ENCODE measurements at regions not wholly inside any gene's neighbourhood (a gene's known extent, or its start where the extent isn't known, plus 50 kb on each side); places are given as distances from the start of the nearest gene placed in this dataset.

DNA sequence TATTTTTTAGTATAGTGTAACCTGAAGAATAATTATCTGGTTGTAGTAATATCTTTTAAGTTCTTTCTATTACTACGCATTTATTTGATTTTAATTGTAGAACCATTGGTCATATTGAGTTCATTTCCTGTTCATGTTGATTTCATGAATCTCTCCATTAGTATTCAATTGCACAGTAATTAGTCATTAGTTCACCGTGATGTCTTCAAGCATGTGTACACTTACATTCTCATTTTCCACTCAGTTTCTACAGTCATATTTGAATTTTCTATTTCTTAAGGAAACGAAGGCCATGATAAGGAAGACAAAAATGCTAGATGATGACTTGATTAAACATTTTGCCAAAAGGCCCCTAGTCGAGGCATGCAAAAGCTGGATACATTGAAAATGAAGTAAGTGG, 333.7 kb upstream of the FANCL start:
- no peak overlapping the region for H3K4me3 Mint-ChIP-seq
- H3K36me3 Mint-ChIP-seq: no peaks in the 10 kb centered on the region
- DNase-seq: no peak
- no peaks in the 10 kb centered on the region for H3K9me3 Mint-ChIP-seq
- intact Hi-C loops (cut with micrococcal nuclease): loop anchor here (5.0 kb wide), 1 partner anchor 1977 kb away; the partner anchor contains the start of gene BCL11A
- ChIA-PET CTCF (no interaction called here), POLR2A (no interaction called here)
- H3K4me1 Mint-ChIP-seq (ENCODE audit: low read depth): no peaks in the 10 kb centered on the region
- H3K27ac Mint-ChIP-seq: no peak overlapping the region
- H3K27me3 Mint-ChIP-seq: peaks cover 4% of the 10 kb centered on the region

DNA sequence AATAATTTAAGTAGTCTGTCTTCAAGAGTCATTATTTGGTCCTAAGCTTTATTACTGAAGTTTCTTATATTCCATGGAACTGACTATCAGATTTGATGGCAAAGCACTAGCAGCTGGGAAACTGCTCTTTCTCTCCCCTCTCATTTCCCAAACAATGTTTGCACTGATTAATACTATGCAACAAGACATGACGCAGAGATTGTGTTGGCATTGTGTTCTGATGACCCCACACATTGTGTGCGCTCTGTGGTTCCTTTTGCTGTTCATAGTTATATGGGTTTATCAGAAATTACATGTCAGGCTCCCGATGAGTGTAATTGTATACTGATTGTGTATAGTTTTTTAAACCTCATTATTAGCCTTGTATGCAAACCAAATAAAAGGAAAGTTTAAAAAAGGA, 331.6 kb upstream of the FANCL start:
- H3K27ac Mint-ChIP-seq: no peak overlapping the region
- CTCF ChIA-PET: no interaction called here
- peaks cover 4% of the 10 kb centered on the region for H3K27me3 Mint-ChIP-seq
- no peak overlapping the region for H3K4me3 Mint-ChIP-seq
- intact Hi-C loops (cut with micrococcal nuclease): loop anchor here (5.0 kb wide), 1 partner anchor 1980 kb away; the partner anchor contains the start of gene BCL11A
- no peaks in the 10 kb centered on the region for H3K4me1 Mint-ChIP-seq (ENCODE audit: low read depth)
- H3K36me3 Mint-ChIP-seq: no peaks in the 10 kb centered on the region
- H3K9me3 Mint-ChIP-seq: no peaks in the 10 kb centered on the region
- POLR2A ChIA-PET: interaction anchor here (0.6 kb wide), 1 partner anchor 18 kb away, joined by 4 read pairs; no protein-coding TSS in a partner anchor
- DNase-seq: no peak

DNA sequence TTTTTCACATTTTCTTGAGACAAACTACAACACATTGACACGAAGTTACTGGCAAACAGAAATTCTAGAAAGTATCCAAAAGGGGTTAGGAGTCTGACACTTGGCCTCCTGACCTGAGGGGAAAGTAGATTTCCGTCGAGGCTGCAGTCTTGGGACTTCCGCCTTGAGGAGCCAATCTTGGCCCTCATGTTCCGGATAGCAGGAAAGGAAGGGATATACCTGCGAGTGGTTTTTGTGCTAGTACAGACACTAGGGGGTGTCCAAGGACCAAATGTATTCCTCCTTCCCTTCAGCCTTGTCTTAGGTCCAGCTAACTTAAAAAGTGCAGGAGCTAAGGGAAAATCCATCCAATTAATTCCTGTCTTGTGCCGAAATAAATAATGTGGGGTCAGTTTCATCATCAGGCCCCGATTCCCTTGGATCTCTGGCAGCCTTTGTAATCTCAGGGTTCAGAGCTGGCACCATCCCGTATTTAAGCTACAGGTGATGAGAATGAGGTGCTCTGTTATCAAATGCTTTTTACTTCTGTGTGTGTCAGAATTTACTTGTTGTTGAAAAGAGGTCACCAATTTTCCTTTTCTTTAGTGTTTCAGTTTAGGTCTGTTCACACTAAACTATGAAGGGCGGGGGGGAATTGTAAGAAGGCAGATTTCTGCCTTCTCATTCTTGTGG, 330.2 kb upstream of the FANCL start:
- Mint-ChIP-seq H3K4me3 (no peak overlapping the region), H3K4me1 (ENCODE audit: low read depth) (no peaks in the 10 kb centered on the region), H3K27ac (no peak overlapping the region), H3K36me3 (no peaks in the 10 kb centered on the region), H3K27me3 (no peaks in the 10 kb centered on the region), H3K9me3 (no peaks in the 10 kb centered on the region)
- ChIA-PET POLR2A (no interaction called here), CTCF (interaction anchor here (0.8 to 1.6 kb wide), 2 partner anchors 19 to 97 kb away, joined by 3 to 4 read pairs; no protein-coding TSS in a partner anchor)
- no peak for DNase-seq
- intact Hi-C loops (cut with micrococcal nuclease): loop anchor here (5.0 kb wide), 1 partner anchor 1981 kb away; the partner anchor contains the start of gene BCL11A

DNA sequence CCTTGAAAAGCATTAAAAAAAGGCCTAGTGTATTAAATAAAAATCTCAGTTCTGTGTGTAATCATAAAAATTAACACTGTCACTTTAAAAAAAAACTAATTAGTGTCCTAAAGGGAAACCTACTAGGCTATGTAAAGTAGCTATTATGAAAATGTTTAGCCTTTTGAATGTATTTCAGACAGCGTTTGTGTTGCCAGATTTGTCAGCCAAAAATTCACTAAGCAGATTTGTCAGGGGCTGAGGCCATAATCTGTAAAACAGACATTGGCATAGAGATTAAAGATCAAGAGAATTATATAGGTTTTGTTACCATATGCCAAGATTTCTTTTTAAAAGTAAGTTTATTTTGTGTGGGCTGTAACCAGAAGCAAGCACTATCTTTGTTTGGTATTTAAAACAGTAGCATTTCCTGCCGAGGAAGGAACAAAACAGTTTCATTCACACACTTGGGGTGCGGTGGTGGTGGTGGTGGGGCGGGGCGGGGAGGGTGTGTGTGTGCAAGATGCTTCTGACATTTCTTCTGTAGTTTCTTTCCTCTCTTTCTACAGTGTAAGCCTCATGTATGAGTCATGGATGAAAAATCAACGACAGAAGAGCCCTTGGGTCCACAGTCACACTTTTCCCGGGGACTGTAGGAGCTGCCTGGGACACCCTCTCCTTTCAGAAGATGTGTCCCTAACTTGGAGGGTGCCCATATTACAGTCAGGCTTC, 328.5 kb upstream of the FANCL start:
- no peaks in the 10 kb centered on the region for H3K9me3 Mint-ChIP-seq
- no peaks in the 10 kb centered on the region for H3K4me1 Mint-ChIP-seq (ENCODE audit: low read depth)
- peak; percentile 22 for DNase-seq
- H3K27ac Mint-ChIP-seq: no peak overlapping the region
- H3K36me3 Mint-ChIP-seq: no peaks in the 10 kb centered on the region
- intact Hi-C loops (cut with micrococcal nuclease): loop anchor here (5.0 kb wide), 1 partner anchor 1983 kb away; the partner anchor contains the start of gene BCL11A
- CTCF ChIA-PET: no interaction called here
- peaks cover 2% of the 10 kb centered on the region for H3K27me3 Mint-ChIP-seq
- POLR2A ChIA-PET: interaction anchor here (0.6 kb wide), 1 partner anchor 98 kb away, joined by 4 read pairs; no protein-coding TSS in a partner anchor
- H3K4me3 Mint-ChIP-seq: no peak overlapping the region

DNA sequence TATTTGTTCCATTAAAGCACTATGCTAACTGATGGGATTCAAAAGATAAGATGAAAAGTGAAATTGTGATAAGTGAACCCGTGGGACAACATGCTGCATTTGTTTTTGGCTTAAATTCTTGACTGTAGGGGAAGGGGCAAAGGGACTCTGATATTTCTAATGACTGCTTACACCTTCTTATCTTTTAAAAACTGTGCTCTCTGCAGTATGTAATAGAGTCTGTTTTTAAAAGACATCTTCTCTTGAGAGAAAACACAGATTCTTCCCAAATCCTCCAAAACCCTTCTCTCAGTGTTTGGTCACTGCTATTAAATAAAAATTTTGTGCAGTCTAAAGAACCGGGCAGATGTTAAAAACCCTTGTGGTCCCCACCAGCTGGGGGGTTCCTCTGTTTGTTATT, 327.8 kb upstream of the FANCL start:
- H3K36me3 Mint-ChIP-seq: no peaks in the 10 kb centered on the region
- intact Hi-C loops (cut with micrococcal nuclease): no loop called here
- no peak for DNase-seq
- no peak overlapping the region for H3K27ac Mint-ChIP-seq
- H3K9me3 Mint-ChIP-seq: no peaks in the 10 kb centered on the region
- peaks cover 2% of the 10 kb centered on the region for H3K27me3 Mint-ChIP-seq
- CTCF ChIA-PET: no interaction called here
- H3K4me1 Mint-ChIP-seq (ENCODE audit: low read depth): no peaks in the 10 kb centered on the region
- POLR2A ChIA-PET: interaction anchor here (0.6 kb wide), 1 partner anchor 99 kb away, joined by 4 read pairs; no protein-coding TSS in a partner anchor
- no peak overlapping the region for H3K4me3 Mint-ChIP-seq

DNA sequence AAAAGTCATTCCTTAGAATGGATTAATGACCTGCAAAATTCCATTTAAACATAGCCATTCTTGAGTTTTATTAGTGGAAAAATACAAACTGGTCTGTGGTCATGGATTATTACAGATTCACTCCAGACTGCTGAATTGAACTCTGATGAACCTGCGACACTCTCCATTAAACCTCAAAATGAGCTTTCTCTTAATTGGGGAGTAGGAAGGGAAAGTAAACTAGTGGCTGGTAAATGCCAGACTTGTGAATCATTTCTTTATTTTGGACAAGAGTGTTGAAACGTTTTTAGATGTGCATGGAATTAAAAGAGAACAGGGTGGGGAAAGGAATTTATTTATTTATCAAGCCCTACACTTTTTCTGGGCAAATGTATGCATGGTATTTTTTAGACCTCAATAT, 321.2 kb upstream of the FANCL start:
- Mint-ChIP-seq H3K9me3 (no peaks in the 10 kb centered on the region), H3K36me3 (no peaks in the 10 kb centered on the region), H3K4me1 (ENCODE audit: low read depth) (no peaks in the 10 kb centered on the region), H3K4me3 (no peak overlapping the region), H3K27me3 (peaks cover 2% of the 10 kb centered on the region), H3K27ac (no peak overlapping the region)
- POLR2A ChIA-PET: no interaction called here
- intact Hi-C loops (cut with micrococcal nuclease): no loop called here
- CTCF ChIA-PET: no interaction called here
- DNase-seq: no peak

DNA sequence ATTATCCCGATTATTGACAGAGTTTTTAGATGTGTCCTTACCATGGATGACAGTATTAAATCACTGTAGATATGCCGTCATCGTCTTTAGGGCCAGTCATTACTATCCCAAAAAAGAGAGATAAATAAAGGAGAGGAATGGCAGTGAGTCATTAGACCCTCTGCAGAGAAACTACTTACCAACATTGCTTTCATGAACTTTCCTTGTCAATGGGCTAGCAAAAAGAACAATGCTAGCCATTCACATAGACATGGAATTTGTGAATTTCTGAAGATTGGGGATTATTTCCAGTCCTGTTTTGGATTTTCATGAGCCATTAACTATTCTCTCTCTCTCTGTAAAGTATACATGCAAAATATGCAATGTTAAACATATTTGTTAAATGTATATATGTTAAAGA, 319.4 kb upstream of the FANCL start:
- peaks cover 2% of the 10 kb centered on the region for H3K27me3 Mint-ChIP-seq

DNA sequence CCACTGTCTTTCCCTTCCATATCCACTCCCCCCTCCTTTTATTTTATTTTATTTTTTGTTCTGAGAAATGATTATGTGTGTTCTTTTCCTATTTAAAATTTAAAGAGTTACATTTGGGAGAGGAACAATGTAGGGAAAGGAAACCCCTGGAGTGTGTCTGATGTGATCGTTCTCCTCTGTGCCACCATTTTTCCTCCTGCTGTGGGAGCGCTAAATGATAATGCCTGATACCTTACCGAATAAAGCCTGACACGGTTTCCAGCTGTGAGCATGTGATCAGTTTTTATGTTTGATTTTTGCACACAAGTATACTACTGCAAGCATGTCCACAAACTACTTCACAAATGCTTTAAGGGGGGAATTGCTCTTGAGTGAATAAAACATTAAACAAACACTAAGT, 317.8 kb upstream of the FANCL start:
- no peak for DNase-seq
- Mint-ChIP-seq H3K27me3 (no peaks in the 10 kb centered on the region), H3K4me1 (ENCODE audit: low read depth) (no peaks in the 10 kb centered on the region), H3K9me3 (no peaks in the 10 kb centered on the region), H3K27ac (no peak overlapping the region), H3K36me3 (no peaks in the 10 kb centered on the region), H3K4me3 (no peak overlapping the region)
- POLR2A ChIA-PET: no interaction called here
- intact Hi-C loops (cut with micrococcal nuclease): no loop called here
- CTCF ChIA-PET: no interaction called here

More for the DNA sequence above, 319.4 kb upstream of the FANCL start:
- intact Hi-C loops (cut with micrococcal nuclease): no loop called here
- Mint-ChIP-seq H3K36me3 (no peaks in the 10 kb centered on the region), H3K4me3 (no peak overlapping the region), H3K27ac (no peak overlapping the region), H3K4me1 (ENCODE audit: low read depth) (no peaks in the 10 kb centered on the region), H3K9me3 (no peaks in the 10 kb centered on the region)
- POLR2A ChIA-PET: no interaction called here
- CTCF ChIA-PET: no interaction called here
- DNase-seq: no peak

DNA sequence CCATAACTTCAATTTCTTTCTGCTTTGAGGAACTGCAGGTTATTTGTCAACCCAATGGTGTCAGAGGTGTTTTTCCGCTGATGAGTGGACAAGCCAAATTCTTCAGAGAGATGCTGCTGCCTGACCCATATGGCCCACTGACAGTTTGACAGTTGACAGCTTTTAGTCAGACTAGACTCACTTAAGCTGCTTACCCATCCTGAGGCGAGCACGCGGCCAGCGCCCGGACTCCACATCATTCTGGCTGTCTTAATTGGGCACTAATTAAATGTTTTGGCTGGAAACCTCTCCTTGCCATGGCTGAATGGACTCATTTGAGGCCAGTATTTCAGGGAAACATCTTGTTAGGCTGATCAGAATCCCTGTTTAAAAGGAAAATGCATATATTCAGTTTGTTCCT, 316.1 kb upstream of the FANCL start:
- H3K4me3 Mint-ChIP-seq: no peak overlapping the region
- no peak overlapping the region for H3K27ac Mint-ChIP-seq
- H3K36me3 Mint-ChIP-seq: no peaks in the 10 kb centered on the region
- DNase-seq: no peak
- ChIA-PET POLR2A (no interaction called here), CTCF (no interaction called here)
- H3K27me3 Mint-ChIP-seq: no peaks in the 10 kb centered on the region
- H3K4me1 Mint-ChIP-seq (ENCODE audit: low read depth): no peaks in the 10 kb centered on the region
- no peaks in the 10 kb centered on the region for H3K9me3 Mint-ChIP-seq
- intact Hi-C loops (cut with micrococcal nuclease): no loop called here

DNA sequence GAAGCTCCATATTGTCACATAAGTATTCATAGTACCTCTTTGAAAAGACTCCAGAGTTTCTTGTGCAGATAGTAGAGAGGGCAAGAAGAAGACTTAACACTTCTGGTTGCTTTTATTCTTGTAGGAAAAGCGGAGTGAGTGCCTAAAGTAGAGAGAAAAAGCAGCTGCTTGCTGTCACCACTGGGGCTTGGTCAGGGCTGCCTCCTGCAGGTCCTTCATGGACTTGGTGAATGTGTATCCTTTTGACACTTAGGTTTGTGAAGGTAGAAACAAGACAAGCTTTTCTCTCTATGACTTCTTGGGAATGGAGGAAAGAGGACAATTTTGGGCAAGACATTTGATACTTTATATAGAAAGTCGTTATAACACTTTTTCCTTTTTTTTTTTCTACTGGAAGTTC, 312.8 kb upstream of the FANCL start:
- ChIA-PET CTCF (interaction anchor here (0.6 to 1.1 kb wide), 3 partner anchors 10 to 833 kb away, joined by 3 read pairs; no protein-coding TSS in a partner anchor), POLR2A (no interaction called here)
- H3K27ac Mint-ChIP-seq: no peak overlapping the region
- peaks cover 2% of the 10 kb centered on the region for H3K9me3 Mint-ChIP-seq
- DNase-seq: no peak
- no peaks in the 10 kb centered on the region for H3K27me3 Mint-ChIP-seq
- intact Hi-C loops (cut with micrococcal nuclease): no loop called here
- no peaks in the 10 kb centered on the region for H3K36me3 Mint-ChIP-seq
- H3K4me3 Mint-ChIP-seq: no peak overlapping the region
- no peaks in the 10 kb centered on the region for H3K4me1 Mint-ChIP-seq (ENCODE audit: low read depth)

DNA sequence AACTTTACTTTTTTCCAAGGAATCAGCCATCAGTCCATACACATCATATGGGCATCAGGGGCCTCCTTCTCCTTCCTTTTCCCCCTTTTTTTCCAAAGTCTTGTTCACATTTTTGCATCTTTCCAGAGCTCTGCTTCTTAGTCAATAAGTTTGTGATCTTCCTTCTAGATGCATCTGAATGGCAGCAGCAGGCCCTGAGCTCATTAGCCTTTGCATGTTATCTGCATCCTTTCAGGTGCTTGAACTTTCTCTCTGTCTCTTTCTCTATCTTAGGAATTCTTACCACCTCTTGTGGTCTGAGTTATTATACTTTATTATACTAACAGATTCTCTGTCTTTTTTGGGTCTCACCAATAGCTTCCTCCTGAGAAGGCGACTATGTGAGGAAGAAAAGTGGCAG, 312.4 kb upstream of the FANCL start:
- intact Hi-C loops (cut with micrococcal nuclease): no loop called here
- POLR2A ChIA-PET: no interaction called here
- no peaks in the 10 kb centered on the region for H3K4me1 Mint-ChIP-seq (ENCODE audit: low read depth)
- no peak overlapping the region for H3K27ac Mint-ChIP-seq
- H3K4me3 Mint-ChIP-seq: no peak overlapping the region
- no peaks in the 10 kb centered on the region for H3K27me3 Mint-ChIP-seq
- H3K36me3 Mint-ChIP-seq: no peaks in the 10 kb centered on the region
- H3K9me3 Mint-ChIP-seq: peaks cover 2% of the 10 kb centered on the region
- CTCF ChIA-PET: interaction anchor here (0.6 to 1.1 kb wide), 3 partner anchors 10 to 833 kb away, joined by 3 read pairs; no protein-coding TSS in a partner anchor
- no peak for DNase-seq

DNA sequence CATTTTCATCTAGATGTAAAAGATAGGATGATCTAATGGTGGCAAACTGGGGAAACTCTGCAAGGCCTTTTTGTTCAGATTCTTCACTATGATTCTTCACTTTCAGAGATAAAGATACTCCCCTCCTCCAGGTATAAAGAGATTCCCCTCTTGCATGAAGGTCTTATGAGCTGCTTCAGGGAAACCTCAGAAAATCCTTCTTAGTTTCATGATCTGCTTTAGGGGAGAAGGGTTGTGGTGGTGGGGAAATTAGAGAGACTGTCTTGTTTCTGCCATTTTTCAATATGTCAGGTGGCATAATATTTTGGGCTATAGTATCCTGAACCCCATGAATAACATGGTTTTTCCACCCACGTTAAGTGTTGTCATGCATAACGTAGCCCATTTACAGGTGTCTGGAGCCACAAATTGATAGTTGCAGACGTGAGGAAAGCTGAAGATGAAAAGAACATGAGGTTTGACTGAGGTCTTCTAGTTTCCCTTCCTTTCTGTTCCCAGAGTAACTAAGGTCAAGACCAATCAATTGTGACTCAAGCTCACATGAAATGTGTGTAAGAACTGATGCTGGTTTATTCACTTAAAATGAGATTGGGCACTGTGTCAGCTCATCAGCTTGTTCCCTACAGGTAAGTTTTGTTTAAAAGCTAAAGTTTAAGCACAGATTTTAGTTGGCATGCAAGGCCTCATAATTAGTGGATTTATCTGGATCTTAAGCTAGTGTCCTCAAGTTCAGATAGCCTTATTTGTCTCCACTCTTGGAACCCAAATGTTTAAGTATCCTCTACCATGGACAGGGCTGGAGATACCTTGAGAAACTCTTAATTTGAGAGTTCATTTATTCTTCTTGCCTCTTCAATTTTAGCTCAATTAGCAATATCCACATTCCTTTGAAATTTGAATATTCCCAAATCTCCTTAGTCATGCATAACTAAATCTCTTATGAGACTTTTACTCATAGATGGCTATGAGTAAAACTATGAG, 304.5 kb upstream of the FANCL start:
- DNase-seq: no peak
- POLR2A ChIA-PET: no interaction called here
- no peaks in the 10 kb centered on the region for H3K9me3 Mint-ChIP-seq
- intact Hi-C loops (cut with micrococcal nuclease): no loop called here
- H3K36me3 Mint-ChIP-seq: no peaks in the 10 kb centered on the region
- H3K27ac Mint-ChIP-seq: no peak overlapping the region
- CTCF ChIA-PET: no interaction called here
- H3K4me3 Mint-ChIP-seq: no peak overlapping the region
- no peaks in the 10 kb centered on the region for H3K27me3 Mint-ChIP-seq
- H3K4me1 Mint-ChIP-seq (ENCODE audit: low read depth): no peaks in the 10 kb centered on the region
